Osteocyte (in vitro differentiated cells): ENCODE measurements at regions not wholly inside any gene's neighbourhood (a gene's known extent, or its start where the extent isn't known, plus 50 kb on each side); places are given as distances from the start of the nearest gene placed in this dataset.

Source experiments
- DNase-seq: peaks from one replicate; pipeline ENCODE4 v3.0.0; 2021; ENCODE audit warnings: mixed read lengths; ENCODE audit not compliant: unreplicated experiment; ENCODE audit errors: extremely low spot score
- H3K27ac Mint-ChIP-seq: one replicate; pipeline ENCODE4 v1.8.0; 2021; ENCODE audit warnings: mild to moderate bottlenecking, mixed read lengths; ENCODE audit not compliant: unreplicated experiment
- H3K27me3 Mint-ChIP-seq: one replicate; pipeline ENCODE4 v1.8.0; 2021; ENCODE audit warnings: mixed read lengths; ENCODE audit not compliant: unreplicated experiment
- H3K36me3 Mint-ChIP-seq: one replicate; pipeline ENCODE4 v1.8.0; 2021; ENCODE audit warnings: mixed read lengths; ENCODE audit not compliant: unreplicated experiment
- H3K4me1 Mint-ChIP-seq: one replicate; pipeline ENCODE4 v1.8.0; 2021; ENCODE audit warnings: mixed read lengths; ENCODE audit not compliant: unreplicated experiment
- H3K4me3 Mint-ChIP-seq: one replicate; pipeline ENCODE4 v1.8.0; 2021; ENCODE audit warnings: mild to moderate bottlenecking, moderate library complexity, mixed read lengths; ENCODE audit not compliant: unreplicated experiment
- H3K9me3 Mint-ChIP-seq: one replicate; pipeline ENCODE4 v1.8.0; 2021; ENCODE audit warnings: mixed read lengths; ENCODE audit not compliant: unreplicated experiment
- CTCF ChIP-seq: fragments of 200-600 bp; sonication (generic); IDR thresholded peaks from 2 replicates; pipeline ENCODE4 v1.5.0; 2021; ENCODE audit warnings: antibody characterized with exemption, mild to moderate bottlenecking, moderate library complexity

- TF ChIP-seq CTCF: no peak
- no peak for DNase-seq
- Mint-ChIP-seq H3K9me3 (no peaks in the 10 kb centered on the region), H3K27ac (no peak overlapping the region), H3K4me3 (no peak overlapping the region), H3K36me3 (no peaks in the 10 kb centered on the region), H3K27me3 (no peaks in the 10 kb centered on the region), H3K4me1 (peaks cover 2% of the 10 kb centered on the region)
Observed at GRCh38 chr4:125808570-125808969, 493.8 kb downstream of the FAT4 start.

- H3K36me3 Mint-ChIP-seq: no peaks in the 10 kb centered on the region
- H3K27me3 Mint-ChIP-seq: peaks cover 2% of the 10 kb centered on the region
- no peak for TF ChIP-seq CTCF
- peaks cover 2% of the 10 kb centered on the region for H3K4me1 Mint-ChIP-seq
- H3K27ac Mint-ChIP-seq: no peak overlapping the region
- no peak for DNase-seq
- peaks cover 6% of the 10 kb centered on the region for H3K9me3 Mint-ChIP-seq
- no peak overlapping the region for H3K4me3 Mint-ChIP-seq
Observed at GRCh38 chr4:125811892-125812291, 497.1 kb downstream of the FAT4 start.

- no peaks in the 10 kb centered on the region for H3K9me3 Mint-ChIP-seq
- no peak overlapping the region for H3K4me3 Mint-ChIP-seq
- no peak overlapping the region for H3K27ac Mint-ChIP-seq
- no peak for DNase-seq
- peaks cover 14% of the 10 kb centered on the region for H3K27me3 Mint-ChIP-seq
- no peak for TF ChIP-seq CTCF
- no peaks in the 10 kb centered on the region for H3K36me3 Mint-ChIP-seq
- no peaks in the 10 kb centered on the region for H3K4me1 Mint-ChIP-seq
Observed at GRCh38 chr4:125826801-125827695, 512.3 kb downstream of the FAT4 start.

GRCh38 chr4:125827696-125828052 is 512.9 kb downstream of the FAT4 start:
- Mint-ChIP-seq H3K36me3 (no peaks in the 10 kb centered on the region), H3K27me3 (peaks cover 14% of the 10 kb centered on the region), H3K4me3 (no peak overlapping the region), H3K27ac (no peak overlapping the region), H3K9me3 (no peaks in the 10 kb centered on the region), H3K4me1 (no peaks in the 10 kb centered on the region)
- no peak for TF ChIP-seq CTCF
- DNase-seq: no peak

- Mint-ChIP-seq H3K9me3 (no peaks in the 10 kb centered on the region), H3K27ac (no peak overlapping the region), H3K4me1 (no peaks in the 10 kb centered on the region), H3K27me3 (peaks cover 14% of the 10 kb centered on the region), H3K36me3 (no peaks in the 10 kb centered on the region), H3K4me3 (no peak overlapping the region)
- DNase-seq: no peak
- no peak for TF ChIP-seq CTCF
Observed at GRCh38 chr4:125828346-125828745, 513.6 kb downstream of the FAT4 start.
